Activated naive CD4-positive, alpha-beta T cell treated with Interleukin-2 at 50 U/mL for 16 hours (primary cell): ENCODE measurements at regions not wholly inside any gene's neighbourhood (a gene's known extent, or its start where the extent isn't known, plus 50 kb on each side); places are given as distances from the start of the nearest gene placed in this dataset.

Experiments used
- DNase-seq: peaks from one replicate; pipeline ENCODE4 v3.0.0-alpha.2; 2020

- peak; percentile 40 for DNase-seq
Observed at GRCh38 chr5:142432369-142432863, 107.6 kb upstream of the SPRY4 start.

DNA sequence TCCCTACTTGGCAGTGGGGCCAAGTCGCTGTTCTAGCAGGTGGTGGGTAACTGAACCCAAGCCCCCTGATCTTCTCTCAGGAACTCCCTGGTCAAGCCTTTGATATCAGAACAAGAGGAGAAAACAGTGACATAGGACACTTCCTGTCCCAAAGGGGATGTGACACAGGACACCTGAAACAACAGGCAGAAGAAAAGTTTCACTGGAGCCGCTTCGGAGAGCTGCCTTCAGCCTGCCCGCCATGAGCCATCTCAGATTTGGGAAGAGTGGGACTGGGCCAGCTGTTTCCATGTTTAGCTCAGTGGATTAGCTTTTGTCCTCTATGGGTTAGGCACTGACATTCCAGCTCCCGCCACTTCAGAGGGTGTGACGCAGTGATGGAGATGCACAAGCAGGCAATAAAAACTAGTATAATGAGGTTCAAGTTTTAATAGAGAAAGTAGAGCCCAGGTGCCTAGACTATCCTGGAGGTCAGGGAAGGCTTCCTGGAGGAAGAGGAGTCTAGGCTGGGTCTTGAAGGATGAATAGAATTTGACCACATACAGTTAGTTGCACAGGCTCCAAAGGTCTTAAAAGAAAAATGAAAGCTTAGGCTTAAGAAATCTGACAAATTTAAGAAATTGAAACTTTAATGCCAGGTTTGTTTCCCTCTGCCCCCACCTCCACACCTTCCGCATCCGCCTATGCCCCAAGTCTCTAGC lies 104.1 kb upstream of the SPRY4 start:
- DNase-seq: no peak

- no peak for DNase-seq
Observed at GRCh38 chr5:142428036-142428772, 103.4 kb upstream of the SPRY4 start.

- DNase-seq: no peak
Observed at GRCh38 chr5:142427529-142427928, 102.7 kb upstream of the SPRY4 start.

- no peak for DNase-seq
Observed at GRCh38 chr5:142427015-142427364, 102.2 kb upstream of the SPRY4 start.

DNA sequence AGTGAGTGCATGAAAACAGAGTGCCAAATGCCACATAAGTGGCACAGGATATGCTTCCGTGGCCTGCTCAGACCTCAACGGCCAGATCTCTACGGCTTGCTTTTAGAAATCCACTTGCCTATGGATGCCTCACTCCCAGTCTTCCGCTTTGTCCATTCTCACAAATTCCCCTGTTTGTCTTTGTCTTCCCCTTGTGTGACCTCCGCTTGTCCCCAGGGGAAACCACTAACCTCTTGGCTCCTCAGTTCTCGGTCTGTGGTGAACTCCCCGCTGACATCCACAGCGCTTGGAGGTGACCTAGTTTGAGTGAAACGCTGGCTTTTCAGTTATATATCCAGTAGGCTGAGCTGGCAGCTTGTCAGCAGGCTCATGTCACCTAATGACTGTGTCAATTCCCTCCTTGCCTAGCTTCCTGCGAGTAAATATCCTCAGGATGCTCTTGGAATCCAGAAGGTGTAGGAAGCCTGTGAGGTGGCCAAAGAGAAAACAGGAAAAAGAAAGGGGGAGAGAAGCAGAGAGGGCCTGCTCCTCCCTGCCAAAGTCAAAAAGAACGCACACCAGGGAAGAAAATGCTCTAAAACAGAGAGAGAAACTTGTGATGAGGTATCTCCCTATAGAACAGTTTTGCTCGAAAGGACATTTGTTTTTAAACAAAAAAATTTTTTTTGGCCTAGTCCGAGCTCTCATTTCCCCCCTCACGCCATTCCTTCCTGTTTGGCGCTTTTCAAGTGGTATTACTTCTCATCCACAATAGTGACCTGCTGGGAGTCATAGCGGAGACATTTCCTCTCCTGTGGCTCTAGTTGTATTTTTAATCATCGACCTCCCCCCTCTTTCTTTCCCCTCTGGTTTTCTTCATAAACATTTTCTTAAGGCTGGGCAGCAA lies 101.6 kb upstream of the SPRY4 start:
- peak; percentile 58 for DNase-seq

DNA sequence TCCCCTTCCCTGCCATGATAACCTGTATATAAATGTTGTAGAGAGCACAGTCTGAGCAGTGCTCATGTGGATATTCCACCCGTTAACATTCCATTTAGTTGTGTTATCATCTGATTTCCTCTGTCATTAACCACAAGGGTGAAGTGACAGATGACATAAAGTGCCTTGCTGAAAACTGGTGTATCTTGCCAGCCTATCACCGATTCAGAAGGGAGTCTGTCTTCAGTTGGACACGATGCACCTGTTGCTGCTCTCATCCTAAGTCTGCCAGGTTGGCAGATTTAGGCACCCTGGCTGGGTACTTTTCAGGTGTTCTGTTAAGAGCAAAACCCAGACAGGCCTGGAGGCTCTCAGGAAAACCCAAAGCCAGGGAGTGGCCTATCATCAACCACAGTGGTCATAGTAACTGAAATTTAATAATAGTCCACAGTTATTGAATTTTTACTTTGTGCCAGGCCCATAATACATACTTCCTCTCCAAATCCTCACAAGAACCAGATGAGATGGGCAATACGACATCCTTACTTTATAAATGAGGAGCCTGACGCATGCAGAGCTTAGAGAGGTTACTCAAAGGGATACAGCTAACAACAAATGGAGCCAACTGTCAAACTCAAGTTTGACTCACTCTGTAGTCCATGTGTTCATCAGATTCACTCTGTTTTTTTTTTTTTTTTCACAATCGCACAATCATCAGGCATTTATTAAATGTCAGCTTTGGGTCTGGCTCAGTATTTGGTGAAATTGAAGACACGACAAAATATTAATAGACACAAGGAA lies 100.7 kb upstream of the SPRY4 start:
- DNase-seq: no peak

- DNase-seq: no peak
Observed at GRCh38 chr5:142422429-142422828, 97.6 kb upstream of the SPRY4 start.

DNA sequence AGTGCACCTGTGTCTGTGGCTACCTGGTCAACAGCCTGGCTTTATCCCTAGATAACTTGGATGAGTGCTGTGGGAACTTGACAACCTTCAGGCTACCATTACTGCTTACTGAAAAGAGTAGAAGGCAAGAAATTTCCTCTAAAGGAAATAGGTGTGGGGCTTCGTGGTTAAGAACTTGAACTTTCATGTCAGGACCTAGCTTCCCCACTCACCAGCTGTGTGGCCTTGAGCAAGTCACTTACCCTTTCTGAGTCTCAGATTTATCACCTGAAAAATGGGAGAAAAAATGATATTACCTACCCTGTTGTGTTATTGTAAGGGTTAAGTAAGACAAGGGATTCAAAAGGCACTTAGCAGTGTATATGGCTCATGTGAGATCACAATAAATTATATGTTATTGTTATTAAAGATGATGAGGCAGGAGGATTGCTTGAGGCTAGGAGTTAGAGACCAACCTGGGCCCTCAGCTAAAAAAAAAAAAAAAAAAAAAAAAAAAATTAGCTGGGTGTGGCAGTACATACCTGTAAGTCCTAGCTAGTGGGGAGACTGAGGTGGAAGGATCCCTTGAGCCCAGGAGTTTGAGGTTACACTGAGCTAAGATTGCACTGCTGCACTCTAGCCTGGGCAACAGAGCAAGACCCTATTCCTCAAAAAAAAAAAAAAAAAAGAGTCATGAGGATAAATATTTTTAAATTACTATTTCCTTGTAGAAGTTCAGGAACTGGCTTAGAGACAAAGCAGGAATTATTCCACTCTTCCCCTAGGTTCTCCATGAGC lies 97.0 kb upstream of the SPRY4 start:
- DNase-seq: no peak

- DNase-seq: no peak
Observed at GRCh38 chr5:142421228-142421617, 96.4 kb upstream of the SPRY4 start.

- DNase-seq: no peak
Observed at GRCh38 chr5:142420561-142421227, 95.9 kb upstream of the SPRY4 start.

- no peak for DNase-seq
Observed at GRCh38 chr5:142412581-142412980, 87.8 kb upstream of the SPRY4 start.

DNA sequence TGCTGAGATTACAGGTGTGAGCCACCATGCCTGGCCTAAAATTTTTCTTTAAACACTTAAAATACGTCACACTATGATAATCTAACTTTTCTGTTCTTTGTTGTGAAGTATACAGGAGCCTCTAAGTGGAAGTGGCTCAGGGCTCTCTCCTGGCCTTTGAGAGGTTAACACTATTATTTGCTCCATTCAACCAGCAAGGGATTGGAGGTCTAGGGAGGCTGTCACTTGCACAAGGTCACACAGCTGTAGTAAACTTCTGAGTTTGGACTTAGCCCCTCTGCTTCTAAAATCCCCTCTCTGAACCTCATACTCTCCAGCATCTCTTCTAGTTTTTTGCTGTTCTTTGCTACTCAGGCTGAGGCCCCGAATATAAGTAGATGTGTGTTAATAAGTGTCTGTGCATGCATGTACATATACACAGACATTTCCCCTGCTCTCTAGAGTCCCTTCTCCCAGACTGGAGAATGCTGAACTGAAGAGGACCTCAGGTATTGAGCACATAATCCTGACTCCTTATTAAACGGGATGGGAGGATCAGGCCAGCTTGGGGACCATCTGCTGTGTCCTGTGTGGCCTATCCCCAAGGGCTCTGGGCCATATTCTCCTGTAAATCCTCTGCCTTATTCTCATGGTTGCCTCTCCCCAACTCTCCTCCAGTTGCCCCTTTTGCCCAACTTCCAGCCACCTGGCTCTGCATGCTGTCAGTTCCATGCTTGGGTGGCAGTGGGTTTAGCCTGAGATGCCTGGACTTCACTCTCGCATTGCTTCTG lies 87.0 kb upstream of the SPRY4 start:
- no peak for DNase-seq

- no peak for DNase-seq
Observed at GRCh38 chr5:142411103-142411502, 86.3 kb upstream of the SPRY4 start.

DNA sequence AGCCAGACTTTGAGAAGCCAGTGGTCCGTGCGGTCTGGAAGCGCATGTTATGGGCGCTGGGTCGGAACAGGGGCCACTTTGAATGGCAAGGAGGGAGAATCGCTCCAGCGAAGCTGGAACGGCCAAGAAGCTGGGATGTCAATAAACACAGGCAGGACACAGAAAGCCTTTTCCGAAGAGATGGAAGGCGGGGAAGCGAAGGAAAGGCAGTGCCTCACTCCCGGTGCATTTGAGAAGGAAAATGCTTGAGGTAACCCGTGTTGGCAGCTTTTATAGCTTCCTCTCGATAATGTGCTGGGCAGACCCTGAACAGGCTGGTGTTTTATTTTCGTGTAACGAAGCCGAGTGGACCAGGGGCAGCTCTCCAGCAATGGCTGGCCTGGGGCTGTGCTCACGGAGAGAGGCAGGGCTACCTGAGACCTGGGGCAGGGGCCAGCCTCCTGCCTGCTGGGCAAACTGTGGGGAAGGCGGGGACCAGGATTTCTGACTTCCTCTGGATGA lies 84.2 kb upstream of the SPRY4 start:
- no peak for DNase-seq

DNA sequence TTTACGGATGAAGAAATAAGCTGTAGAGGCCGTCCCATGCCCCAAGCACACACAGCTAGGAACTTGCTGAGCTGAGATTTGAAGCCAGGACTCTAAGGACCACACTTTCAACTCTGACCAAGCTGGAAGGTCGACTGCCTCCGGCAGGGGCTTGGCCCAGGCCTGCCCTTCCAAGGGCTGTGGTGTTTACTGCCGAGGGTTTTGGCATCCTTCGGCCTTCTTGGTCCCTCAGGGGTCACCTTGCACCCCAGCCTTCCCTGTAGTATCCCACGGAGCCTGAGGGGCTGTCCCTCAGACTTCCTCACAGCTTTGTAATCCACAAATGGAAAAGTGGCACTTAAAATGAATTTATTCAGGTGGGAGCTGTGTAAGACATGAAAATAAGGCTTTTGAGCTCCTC lies 83.7 kb upstream of the SPRY4 start:
- no peak for DNase-seq

- DNase-seq: no peak
Observed at GRCh38 chr5:142405814-142406395, 81.1 kb upstream of the SPRY4 start.

DNA sequence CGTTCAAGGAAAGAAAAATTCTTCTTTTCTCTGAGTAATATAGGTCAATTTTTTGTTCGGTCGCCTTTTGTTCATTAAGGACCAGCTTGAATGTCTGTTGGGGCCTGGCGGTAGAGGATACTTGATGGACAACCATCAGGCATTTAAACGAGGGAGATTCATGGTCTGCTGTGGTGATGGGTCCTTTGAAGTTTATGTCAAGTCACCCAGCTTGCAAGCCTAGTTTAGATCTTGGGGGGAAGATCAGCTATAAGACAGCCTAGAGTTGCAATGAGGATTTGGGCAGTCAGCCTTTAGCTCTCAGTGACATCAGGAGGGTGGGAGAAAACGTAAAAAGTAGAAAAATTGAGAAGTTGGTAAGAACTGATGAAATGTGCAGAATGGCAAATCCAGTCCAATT lies 80.2 kb upstream of the SPRY4 start:
- DNase-seq: no peak

DNA sequence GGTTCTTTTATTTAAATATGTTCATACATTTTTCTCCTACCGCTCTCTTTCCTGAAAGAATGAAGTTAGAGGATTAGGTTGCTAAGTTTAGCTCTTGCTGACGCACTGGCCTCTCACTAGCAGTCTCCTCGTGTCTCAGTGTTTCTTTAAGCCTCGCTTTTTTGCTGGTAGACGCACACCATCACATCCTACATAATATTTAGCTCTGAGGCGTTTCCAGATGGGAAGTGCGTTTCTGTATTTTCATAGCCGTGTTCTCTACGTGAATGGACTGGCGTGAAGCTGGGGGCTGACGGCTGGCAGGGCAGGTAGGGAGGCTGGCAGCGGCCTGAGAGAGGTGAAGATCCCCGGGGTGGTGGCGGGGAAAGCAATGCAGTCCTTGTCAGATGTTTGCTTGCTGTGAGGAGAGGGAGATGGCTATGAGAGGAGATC lies 79.2 kb upstream of the SPRY4 start:
- no peak for DNase-seq

DNA sequence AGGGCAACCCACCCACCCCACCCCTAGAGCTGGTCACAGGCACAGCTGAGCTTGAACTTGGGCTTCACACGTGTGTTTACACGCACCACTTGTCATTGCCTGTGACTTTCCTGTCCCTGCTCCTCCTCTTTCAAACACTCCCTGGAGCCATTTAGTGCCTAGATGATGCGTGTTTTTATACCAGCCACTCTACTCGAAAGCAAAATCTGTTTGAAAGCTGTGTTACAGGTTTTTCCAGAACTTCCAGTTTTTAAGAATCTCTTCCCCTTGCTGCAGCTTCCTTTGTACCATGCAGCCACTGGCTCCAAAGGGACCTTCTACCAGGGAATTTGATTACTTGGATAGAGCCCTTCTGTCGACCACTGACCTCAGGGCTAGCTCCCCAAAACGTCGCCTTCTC lies 78.8 kb upstream of the SPRY4 start:
- no peak for DNase-seq
